K562 (cell line): ENCODE measurements at regions not wholly inside any gene's neighbourhood (a gene's known extent, or its start where the extent isn't known, plus 50 kb on each side); places are given as distances from the start of the nearest gene placed in this dataset.

Experiments
- ATAC-seq: fragments of 200-7000 bp; cut with Tn5 transposase; 3 replicates; pipeline ENCODE4 v1.9.1; 2020; ENCODE audit warnings: moderate library complexity
- BruUV-seq: library from RNA; stranded (reverse); fragments of 400-500 nt; replicated peaks from 2 replicates; lab custom pipeline; 2021; lab: Mats Ljungman, UMichigan
- CTCF ChIA-PET: fragments of 300-600 bp; formaldehyde crosslinking; extraction: SDS; loops from one replicate; lab custom pipeline; 2021; ENCODE audit warnings: low intra/inter-chr PET ratio; lab: Yijun Ruan, JAX
- POLR2A ChIA-PET: fragments of 300-600, 350-650 bp; sonication (Branson Sonifier 250); formaldehyde crosslinking; extraction: SDS; loops from one replicate; lab custom pipeline; 2021; ENCODE audit warnings: antibody characterized with exemption, inconsistent platforms; lab: Yijun Ruan, JAX
- DNase-seq, 4 experiments: peaks; one replicate each; pipeline versions ENCODE4 v3.0.0 to v3.0.0-alpha.2; 2011 to 2018; ENCODE audit warnings: low spot score in 3 of 4, mixed read lengths in 3 of 4; ENCODE audit errors: extremely low read depth in 1 of 4
- FAIRE-seq: peaks from 2 replicates; lab custom pipeline; 2011; peaks lifted over from hg19 to GRCh38; lab: Jason Lieb, UNC
- H2AFZ ChIP-seq: 2 replicates; pipeline ENCODE4 v1.6.0; 2011; ENCODE audit warnings: low read depth, low read length, control low read depth, inconsistent platforms
- H3K27ac ChIP-seq: fragments of 200-600 bp; 3 replicates; pipeline ENCODE4 v1.8.0; 2011; ENCODE audit warnings: low read depth, mild to moderate bottlenecking, control low read depth, inconsistent platforms, low read length, moderate library complexity, mixed read lengths; ENCODE audit errors: extremely low read depth
- H3K27me3 ChIP-seq, 2 experiments: fragments of 300-600 bp in 1 of 2; 2 replicates in 1 of 2; 3 replicates in 1 of 2; pipeline versions ENCODE4 v1.6.0 to v1.8.0; 2011; ENCODE audit warnings: inconsistent platforms in 2 of 2, low read length in 2 of 2, mild to moderate bottlenecking in 1 of 2, mixed read lengths in 1 of 2, moderate library complexity in 1 of 2; ENCODE audit not compliant: control insufficient read depth in 2 of 2, insufficient read depth in 2 of 2
- H3K36me3 ChIP-seq: fragments of 300-600 bp; 3 replicates; pipeline ENCODE4 v1.8.0; 2011; ENCODE audit warnings: mild to moderate bottlenecking, low read length, inconsistent platforms; ENCODE audit not compliant: control insufficient read depth, insufficient read depth
- H3K4me1 ChIP-seq, 2 experiments: fragments of 200-600 bp in 1 of 2; replicated peaks in 1 of 2; 2 replicates in 1 of 2; 3 replicates in 1 of 2; pipeline versions ENCODE4 v1.5.1 to v1.8.0; 2011; ENCODE audit warnings: inconsistent platforms in 2 of 2, low read length in 2 of 2, mild to moderate bottlenecking in 1 of 2, mixed read lengths in 1 of 2, moderate library complexity in 1 of 2; ENCODE audit not compliant: control insufficient read depth in 2 of 2, insufficient read depth in 2 of 2
- H3K4me2 ChIP-seq: 2 replicates; pipeline ENCODE4 v1.6.1; 2011; ENCODE audit warnings: low read length, control low read depth, inconsistent platforms, mixed read lengths; ENCODE audit not compliant: insufficient read depth
- H3K4me3 ChIP-seq: fragments of 200-600 bp; sonication (generic), shearing (Covaris generic); 2 replicates; pipeline ENCODE4 v1.5.1; 2016; ENCODE audit warnings: control low read depth, inconsistent platforms
- H3K79me2 ChIP-seq: fragments of 200-600 bp; 3 replicates; pipeline ENCODE4 v1.8.0; 2011; ENCODE audit warnings: low read length, inconsistent platforms; ENCODE audit not compliant: control insufficient read depth, insufficient read depth
- H3K9ac ChIP-seq, 2 experiments: 2 replicates each; pipeline versions ENCODE4 v1.6.0 to v1.6.1; 2011; ENCODE audit warnings: low read depth in 2 of 2, low read length in 2 of 2, control low read depth in 1 of 2, inconsistent platforms in 1 of 2, mild to moderate bottlenecking in 1 of 2, mixed read lengths in 1 of 2; ENCODE audit not compliant: insufficient read depth in 1 of 2
- H3K9me1 ChIP-seq: one replicate; pipeline ENCODE4 v1.6.0; 2011; ENCODE audit warnings: inconsistent platforms, mild to moderate bottlenecking, low read length, moderate library complexity; ENCODE audit not compliant: control insufficient read depth, insufficient read depth
- H3K9me3 ChIP-seq: replicated peaks from 2 replicates; pipeline ENCODE4 v1.5.1; 2011; ENCODE audit warnings: low read depth, low read length, inconsistent platforms; ENCODE audit not compliant: control insufficient read depth, insufficient read depth
- H4K20me1 ChIP-seq: replicated peaks from 2 replicates; pipeline ENCODE4 v1.6.1; 2011; ENCODE audit warnings: low read length, inconsistent platforms, mixed read lengths; ENCODE audit not compliant: control insufficient read depth, insufficient read depth
- ARNT ChIP-seq, 2 experiments: fragments of 450-650 bp; IDR thresholded peaks; 2 replicates each; pipeline ENCODE4 v1.6.1; 2016; ENCODE audit warnings: mild to moderate bottlenecking in 1 of 2
- BHLHE40 ChIP-seq: IDR thresholded peaks from 2 replicates; pipeline ENCODE4 v1.6.1; 2011; ENCODE audit warnings: low read length, improper control_type of control experiment
- E2F6 ChIP-seq, 2 experiments: IDR thresholded peaks; 2 replicates each; pipeline ENCODE4 v1.6.1; 2011; ENCODE audit warnings: borderline replicate concordance in 1 of 2, control low read depth in 1 of 2, low read depth in 1 of 2, low read length in 1 of 2, mild to moderate bottlenecking in 1 of 2, mixed read lengths in 1 of 2, moderate library complexity in 1 of 2; ENCODE audit not compliant: insufficient read depth in 1 of 2, insufficient read length in 1 of 2, poor library complexity in 1 of 2, severe bottlenecking in 1 of 2; ENCODE audit errors: extremely low read depth in 1 of 2
- HBP1 ChIP-seq: fragments of 450-650 bp; formaldehyde crosslinking; IDR thresholded peaks from 2 replicates; pipeline ENCODE4 v1.4.0; 2022; ENCODE audit warnings: missing genetic modification characterization
- HDAC8 ChIP-seq: fragments of 450-650 bp; IDR thresholded peaks from 2 replicates; pipeline ENCODE4 v1.6.1; 2016; ENCODE audit warnings: mild to moderate bottlenecking, missing genetic modification characterization, moderate library complexity, missing compliant biosample characterization
- NFATC3 ChIP-seq: fragments of 450-650 bp; IDR thresholded peaks from 2 replicates; pipeline ENCODE4 v1.6.1; 2017; ENCODE audit warnings: mild to moderate bottlenecking
- SETDB1 ChIP-seq: IDR thresholded peaks from one replicate; pipeline ENCODE4 v1.6.1; 2012; ENCODE audit warnings: low read length, control low read depth, inconsistent platforms
- SOX6 ChIP-seq: fragments of 450-650 bp; IDR thresholded peaks from 2 replicates; pipeline ENCODE4 v1.6.1; 2014; ENCODE audit warnings: mild to moderate bottlenecking
- ZEB2 ChIP-seq: fragments of 450-650 bp; IDR thresholded peaks from 2 replicates; pipeline ENCODE4 v1.6.1; 2016
- ZNF57 ChIP-seq: fragments of 450-650 bp; formaldehyde crosslinking; IDR thresholded peaks from 2 replicates; pipeline ENCODE4 v1.4.0; 2020; ENCODE audit warnings: mild to moderate bottlenecking, moderate library complexity
- in situ Hi-C: fragments of 300-500 bp; cut with MboI; formaldehyde crosslinking; loops from 4 replicates; pipeline ENCODE4 v1.15.0; 2018; ENCODE audit warnings: inconsistent platforms, mixed read lengths
- intact Hi-C: fragments of 100-400 bp; cut with micrococcal nuclease; formaldehyde crosslinking; loops from 2 replicates; pipeline ENCODE4 v1.14.2; 2022
- TF ChIP-seq, protein P1 (sequence below): fragments of 200-800 bp; sonication (Bioruptor generic); IDR thresholded peaks from 2 replicates; pipeline ENCODE4 v1.6.1; 2016; ENCODE audit warnings: missing genetic modification characterization, missing compliant biosample characterization
- TF ChIP-seq, protein P2 (sequence below), 2 experiments: fragments of 250-450 bp in 1 of 2; fragments of 450-650 bp in 1 of 2; sonication (Bioruptor Pico) in 1 of 2; IDR thresholded peaks; 2 replicates each; pipeline versions ENCODE4 v1.6.1 to v1.8.0; 2016 to 2021; ENCODE audit warnings: mild to moderate bottlenecking in 2 of 2, moderate library complexity in 2 of 2, missing compliant biosample characterization in 1 of 2, missing genetic modification characterization in 1 of 2

DNA sequence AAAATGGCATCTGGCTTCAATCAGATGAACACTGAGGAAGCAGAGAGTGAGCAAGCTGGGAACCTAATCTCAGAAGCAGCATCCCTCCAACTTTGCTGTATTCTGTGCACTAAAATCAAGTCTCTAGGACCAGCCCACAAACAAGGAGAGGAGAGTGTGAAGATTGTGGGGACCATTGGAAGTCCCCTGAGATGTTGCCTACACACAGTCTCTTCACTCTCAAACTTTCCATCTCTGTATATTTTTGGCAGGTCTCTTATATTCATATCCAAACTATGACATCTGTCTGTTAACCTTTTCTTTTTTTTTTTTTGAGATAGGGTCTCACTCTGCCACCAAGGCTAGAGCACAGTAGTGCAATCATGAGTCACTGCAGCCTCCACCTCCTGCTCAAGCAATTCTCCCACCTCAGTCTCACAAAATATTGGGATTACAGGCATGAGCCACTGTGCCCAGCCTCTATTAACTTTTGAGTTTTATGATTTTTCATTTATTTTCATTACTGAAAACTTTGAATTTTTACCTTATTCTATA is 1096.4 kb downstream of the TBC1D22A start:
- H3K36me3 ChIP-seq = no peaks in the 10 kb centered on the region; the same call in 2 of the 3 replicates
- no peaks in the 10 kb centered on the region for H3K79me2 ChIP-seq
- ChIA-PET POLR2A (no interaction called here), CTCF (no interaction called here)
- no peaks in the 10 kb centered on the region for H3K9me1 ChIP-seq
- DNase-seq (no peak), FAIRE-seq (no peak), ATAC-seq (no peak)
- no peak overlapping the region for H3K27ac ChIP-seq
- H3K9ac ChIP-seq = no peak overlapping the region
- H3K4me3 ChIP-seq = no peak overlapping the region
- in situ Hi-C loops (no loop called here), intact Hi-C loops (no loop called here)
- no peaks in the 10 kb centered on the region for H3K9me3 ChIP-seq
- H3K27me3 ChIP-seq = no peaks in the 10 kb centered on the region
- no TSS peak for BruUV-seq
- H2AFZ ChIP-seq = no peak overlapping the region
- no peak overlapping the region for H3K4me2 ChIP-seq
- TF ChIP-seq, protein P1, sequence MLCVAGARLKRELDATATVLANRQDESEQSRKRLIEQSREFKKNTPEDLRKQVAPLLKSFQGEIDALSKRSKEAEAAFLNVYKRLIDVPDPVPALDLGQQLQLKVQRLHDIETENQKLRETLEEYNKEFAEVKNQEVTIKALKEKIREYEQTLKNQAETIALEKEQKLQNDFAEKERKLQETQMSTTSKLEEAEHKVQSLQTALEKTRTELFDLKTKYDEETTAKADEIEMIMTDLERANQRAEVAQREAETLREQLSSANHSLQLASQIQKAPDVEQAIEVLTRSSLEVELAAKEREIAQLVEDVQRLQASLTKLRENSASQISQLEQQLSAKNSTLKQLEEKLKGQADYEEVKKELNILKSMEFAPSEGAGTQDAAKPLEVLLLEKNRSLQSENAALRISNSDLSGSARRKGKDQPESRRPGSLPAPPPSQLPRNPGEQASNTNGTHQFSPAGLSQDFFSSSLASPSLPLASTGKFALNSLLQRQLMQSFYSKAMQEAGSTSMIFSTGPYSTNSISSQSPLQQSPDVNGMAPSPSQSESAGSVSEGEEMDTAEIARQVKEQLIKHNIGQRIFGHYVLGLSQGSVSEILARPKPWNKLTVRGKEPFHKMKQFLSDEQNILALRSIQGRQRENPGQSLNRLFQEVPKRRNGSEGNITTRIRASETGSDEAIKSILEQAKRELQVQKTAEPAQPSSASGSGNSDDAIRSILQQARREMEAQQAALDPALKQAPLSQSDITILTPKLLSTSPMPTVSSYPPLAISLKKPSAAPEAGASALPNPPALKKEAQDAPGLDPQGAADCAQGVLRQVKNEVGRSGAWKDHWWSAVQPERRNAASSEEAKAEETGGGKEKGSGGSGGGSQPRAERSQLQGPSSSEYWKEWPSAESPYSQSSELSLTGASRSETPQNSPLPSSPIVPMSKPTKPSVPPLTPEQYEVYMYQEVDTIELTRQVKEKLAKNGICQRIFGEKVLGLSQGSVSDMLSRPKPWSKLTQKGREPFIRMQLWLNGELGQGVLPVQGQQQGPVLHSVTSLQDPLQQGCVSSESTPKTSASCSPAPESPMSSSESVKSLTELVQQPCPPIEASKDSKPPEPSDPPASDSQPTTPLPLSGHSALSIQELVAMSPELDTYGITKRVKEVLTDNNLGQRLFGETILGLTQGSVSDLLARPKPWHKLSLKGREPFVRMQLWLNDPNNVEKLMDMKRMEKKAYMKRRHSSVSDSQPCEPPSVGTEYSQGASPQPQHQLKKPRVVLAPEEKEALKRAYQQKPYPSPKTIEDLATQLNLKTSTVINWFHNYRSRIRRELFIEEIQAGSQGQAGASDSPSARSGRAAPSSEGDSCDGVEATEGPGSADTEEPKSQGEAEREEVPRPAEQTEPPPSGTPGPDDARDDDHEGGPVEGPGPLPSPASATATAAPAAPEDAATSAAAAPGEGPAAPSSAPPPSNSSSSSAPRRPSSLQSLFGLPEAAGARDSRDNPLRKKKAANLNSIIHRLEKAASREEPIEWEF (CRISPR knock-in tag) = no peak
- TF ChIP-seq E2F6 (IDR thresholded peaks at IDR 0.05; ENCODE audit: borderline replicate concordance in 1 of 2, extremely low read depth in 1 of 2, insufficient read depth in 1 of 2, insufficient read length in 1 of 2, low read depth in 1 of 2, low read length in 1 of 2, poor library complexity in 1 of 2, severe bottlenecking in 1 of 2) = no peak
- TF ChIP-seq, protein P2, sequence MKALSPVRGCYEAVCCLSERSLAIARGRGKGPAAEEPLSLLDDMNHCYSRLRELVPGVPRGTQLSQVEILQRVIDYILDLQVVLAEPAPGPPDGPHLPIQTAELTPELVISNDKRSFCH (CRISPR knock-in tag; IDR thresholded peaks at IDR 0.05) = no peak
- TF ChIP-seq, protein P2 (tag; IDR thresholded peaks at IDR 0.05) = no peak
- TF ChIP-seq NFATC3 = no peak
- TF ChIP-seq SOX6 = no peak
- no peak for TF ChIP-seq HBP1
- no peak for TF ChIP-seq ARNT (IDR thresholded peaks at IDR 0.05)
- TF ChIP-seq BHLHE40 = no peak
- TF ChIP-seq ZEB2 = no peak
- no peak for TF ChIP-seq HDAC8 (tag)
- TF ChIP-seq ZNF57 = no peak
- no peak for TF ChIP-seq SETDB1
- H3K4me1 ChIP-seq = no peaks in the 10 kb centered on the region
- no peaks in the 10 kb centered on the region for H4K20me1 ChIP-seq
